ENCODE measurements at regions not wholly inside any gene's neighbourhood (a gene's known extent, or its start where the extent isn't known, plus 50 kb on each side); places are given as distances from the start of the nearest gene placed in this dataset.

GRCh38 chr14:76662580-76662979, 98.7 kb upstream of the VASH1 start:
- ChIA-PET CTCF (interaction anchor here (0.6 kb wide), 1 partner anchor 57 kb away, joined by 3 read pairs; no protein-coding TSS in a partner anchor), POLR2A (ENCODE audit: low non-redundant PET) (no interaction called here)
- TF ChIP-seq CTCF (conservative IDR thresholded peaks at IDR 0.05; ENCODE audit: low read depth): no peak
- no peak for DNase-seq (ENCODE audit: low spot score)
- H3K27ac ChIP-seq: no peak overlapping the region

DNA sequence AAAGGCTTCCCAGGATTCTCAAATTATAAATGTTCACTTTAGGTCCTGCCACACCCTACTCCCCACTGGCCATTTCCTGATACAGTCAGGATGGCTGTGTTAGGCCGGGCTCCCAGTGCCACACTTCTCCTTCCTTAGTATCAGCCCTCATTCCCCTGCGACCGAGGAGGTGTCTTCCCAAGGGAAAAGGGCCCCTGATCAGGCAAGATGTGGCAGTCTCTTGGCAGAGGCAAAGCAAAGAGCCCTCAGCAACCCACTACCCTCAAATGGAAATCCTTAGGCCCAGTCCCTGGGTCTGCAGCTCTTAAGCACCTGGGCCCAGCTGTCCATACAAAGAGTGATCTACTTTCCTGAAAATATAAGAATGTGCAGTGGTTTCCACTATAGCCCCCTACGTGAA, 96.5 kb upstream of the VASH1 start:
- no peak for DNase-seq (ENCODE audit: low spot score)
- no peak overlapping the region for H3K27ac ChIP-seq
- ChIA-PET POLR2A (ENCODE audit: low non-redundant PET) (no interaction called here), CTCF (no interaction called here)
- no peak for TF ChIP-seq CTCF (conservative IDR thresholded peaks at IDR 0.05; ENCODE audit: low read depth)

DNA sequence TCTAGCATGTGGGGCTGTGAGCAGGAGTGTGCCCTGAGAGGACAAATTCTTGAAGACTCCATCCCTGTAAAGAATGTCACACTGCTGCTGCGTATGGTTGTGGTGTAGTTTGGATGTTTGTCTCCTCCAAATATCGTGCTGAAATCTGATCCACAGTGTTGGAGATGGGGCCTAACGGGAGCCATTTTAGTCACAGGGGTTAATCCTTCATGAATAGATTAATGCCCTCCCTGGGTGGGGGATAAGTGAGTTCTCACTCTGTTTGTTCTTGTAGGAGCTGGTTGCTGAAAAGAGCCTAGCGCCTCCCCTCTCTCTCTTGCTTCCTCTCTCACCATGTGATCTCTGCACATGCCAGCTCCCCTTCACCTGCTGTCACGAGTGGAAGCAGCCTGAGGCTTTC, 94.5 kb upstream of the VASH1 start:
- CTCF ChIA-PET: no interaction called here
- DNase-seq (ENCODE audit: low spot score): no peak
- POLR2A ChIA-PET (ENCODE audit: low non-redundant PET): no interaction called here
- no peak for TF ChIP-seq CTCF (conservative IDR thresholded peaks at IDR 0.05; ENCODE audit: low read depth)
- H3K27ac ChIP-seq: no peak overlapping the region

- no peak for DNase-seq (ENCODE audit: low spot score)
- CTCF ChIA-PET: no interaction called here
- no peak overlapping the region for H3K27ac ChIP-seq
- POLR2A ChIA-PET (ENCODE audit: low non-redundant PET): no interaction called here
- no peak for TF ChIP-seq CTCF (conservative IDR thresholded peaks at IDR 0.05; ENCODE audit: low read depth)
Observed at GRCh38 chr14:76669770-76670169, 91.5 kb upstream of the VASH1 start.

GRCh38 chr14:76672123-76672522, 89.1 kb upstream of the VASH1 start:
- TF ChIP-seq CTCF (conservative IDR thresholded peaks at IDR 0.05; ENCODE audit: low read depth): no peak
- H3K27ac ChIP-seq: no peak overlapping the region
- peak; percentile 46 for DNase-seq (ENCODE audit: low spot score)
- POLR2A ChIA-PET (ENCODE audit: low non-redundant PET): no interaction called here
- CTCF ChIA-PET: no interaction called here

DNA sequence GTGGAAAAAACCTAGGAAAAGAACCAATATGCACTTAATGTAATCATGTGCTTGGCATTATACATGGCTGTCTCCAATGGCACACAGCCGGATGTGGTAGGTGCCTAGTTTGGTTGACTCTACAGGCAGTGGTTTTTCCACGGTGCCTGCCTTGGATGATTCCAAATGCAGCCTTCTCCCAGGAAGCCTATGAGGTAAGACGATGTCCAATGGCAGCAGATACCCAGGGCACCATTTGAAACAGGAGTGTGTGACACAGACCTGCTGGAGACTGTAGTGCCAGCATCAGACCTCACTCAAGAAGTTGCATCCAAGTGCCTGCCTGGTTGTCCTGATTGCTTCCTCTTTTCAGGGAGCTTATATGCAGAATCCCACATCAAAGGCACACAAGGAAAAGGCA, 88.0 kb upstream of the VASH1 start:
- no peak for DNase-seq (ENCODE audit: low spot score)
- ChIA-PET POLR2A (ENCODE audit: low non-redundant PET) (no interaction called here), CTCF (interaction anchor here (0.6 kb wide), 1 partner anchor 27 kb away, joined by 3 read pairs; no protein-coding TSS in a partner anchor)
- no peak overlapping the region for H3K27ac ChIP-seq
- TF ChIP-seq CTCF (conservative IDR thresholded peaks at IDR 0.05; ENCODE audit: low read depth): no peak

- DNase-seq (ENCODE audit: low spot score): no peak
- no peak for TF ChIP-seq CTCF (conservative IDR thresholded peaks at IDR 0.05; ENCODE audit: low read depth)
- CTCF ChIA-PET: no interaction called here
- H3K27ac ChIP-seq: no peak overlapping the region
- POLR2A ChIA-PET (ENCODE audit: low non-redundant PET): no interaction called here
Observed at GRCh38 chr14:76675046-76675445, 86.2 kb upstream of the VASH1 start.

Data from RWPE1 (cell line).